ENCODE measurements at regions not wholly inside any gene's neighbourhood (a gene's known extent, or its start where the extent isn't known, plus 50 kb on each side); places are given as distances from the start of the nearest gene placed in this dataset.

DNA sequence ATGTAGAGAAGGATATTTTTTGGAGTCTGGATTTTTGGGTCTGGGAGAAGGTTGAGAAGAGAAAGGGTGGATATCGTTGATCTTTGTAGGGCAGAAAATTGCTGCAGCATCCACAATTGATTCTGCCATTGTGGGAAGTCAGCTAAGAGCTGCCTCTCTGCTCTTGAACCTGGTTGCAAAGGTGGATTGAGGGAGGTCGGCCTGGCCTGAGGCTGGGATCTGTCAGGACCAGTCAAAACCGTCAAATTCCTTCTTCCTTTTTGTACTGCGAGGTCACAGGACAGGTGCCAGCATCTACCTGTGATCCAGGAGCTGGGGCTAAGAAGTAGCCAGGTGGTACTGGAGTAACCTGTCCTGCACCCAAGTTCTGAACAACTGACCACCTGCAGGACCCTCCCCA lies 93.7 kb downstream of the SHOX start:
- TF ChIP-seq BACH2 (CRISPR knock-in tag; IDR thresholded peaks at IDR 0.05; ENCODE audit: borderline replicate concordance) (no peak), ESRRG (CRISPR knock-in tag; IDR thresholded peaks at IDR 0.05) (no peak), ZFP30 (CRISPR knock-in tag; IDR thresholded peaks at IDR 0.05) (no peak)
- no peak for ATAC-seq

- TF ChIP-seq OSR1 (CRISPR knock-in tag; IDR thresholded peaks at IDR 0.05) (no peak), ZNF8 (CRISPR knock-in tag; IDR thresholded peaks at IDR 0.05) (no peak), ZNF70 (CRISPR knock-in tag; IDR thresholded peaks at IDR 0.05) (no peak), ZNF565 (CRISPR knock-in tag; conservative IDR thresholded peaks at IDR 0.05; ENCODE audit: low read depth) (no peak), ZC3H10 (CRISPR knock-in tag; IDR thresholded peaks at IDR 0.05) (no peak), TCF4 (CRISPR knock-in tag; IDR thresholded peaks at IDR 0.05; ENCODE audit: borderline replicate concordance) (no peak), ESRRG (CRISPR knock-in tag; IDR thresholded peaks at IDR 0.05) (no peak), ARNTL (CRISPR knock-in tag; IDR thresholded peaks at IDR 0.05; ENCODE audit: borderline replicate concordance, low read depth) (no peak), CSDC2 (CRISPR knock-in tag; IDR thresholded peaks at IDR 0.05) (no peak), SNAI2 (CRISPR knock-in tag; IDR thresholded peaks at IDR 0.05) (no peak)
- TF ChIP-seq, protein P1, sequence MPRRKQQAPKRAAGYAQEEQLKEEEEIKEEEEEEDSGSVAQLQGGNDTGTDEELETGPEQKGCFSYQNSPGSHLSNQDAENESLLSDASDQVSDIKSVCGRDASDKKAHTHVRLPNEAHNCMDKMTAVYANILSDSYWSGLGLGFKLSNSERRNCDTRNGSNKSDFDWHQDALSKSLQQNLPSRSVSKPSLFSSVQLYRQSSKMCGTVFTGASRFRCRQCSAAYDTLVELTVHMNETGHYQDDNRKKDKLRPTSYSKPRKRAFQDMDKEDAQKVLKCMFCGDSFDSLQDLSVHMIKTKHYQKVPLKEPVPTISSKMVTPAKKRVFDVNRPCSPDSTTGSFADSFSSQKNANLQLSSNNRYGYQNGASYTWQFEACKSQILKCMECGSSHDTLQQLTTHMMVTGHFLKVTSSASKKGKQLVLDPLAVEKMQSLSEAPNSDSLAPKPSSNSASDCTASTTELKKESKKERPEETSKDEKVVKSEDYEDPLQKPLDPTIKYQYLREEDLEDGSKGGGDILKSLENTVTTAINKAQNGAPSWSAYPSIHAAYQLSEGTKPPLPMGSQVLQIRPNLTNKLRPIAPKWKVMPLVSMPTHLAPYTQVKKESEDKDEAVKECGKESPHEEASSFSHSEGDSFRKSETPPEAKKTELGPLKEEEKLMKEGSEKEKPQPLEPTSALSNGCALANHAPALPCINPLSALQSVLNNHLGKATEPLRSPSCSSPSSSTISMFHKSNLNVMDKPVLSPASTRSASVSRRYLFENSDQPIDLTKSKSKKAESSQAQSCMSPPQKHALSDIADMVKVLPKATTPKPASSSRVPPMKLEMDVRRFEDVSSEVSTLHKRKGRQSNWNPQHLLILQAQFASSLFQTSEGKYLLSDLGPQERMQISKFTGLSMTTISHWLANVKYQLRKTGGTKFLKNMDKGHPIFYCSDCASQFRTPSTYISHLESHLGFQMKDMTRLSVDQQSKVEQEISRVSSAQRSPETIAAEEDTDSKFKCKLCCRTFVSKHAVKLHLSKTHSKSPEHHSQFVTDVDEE (CRISPR knock-in tag; IDR thresholded peaks at IDR 0.05): no peak
- no peak for ATAC-seq
Measured at GRCh38 chrX:723781-724180, 93.2 kb downstream of the SHOX start.

DNA sequence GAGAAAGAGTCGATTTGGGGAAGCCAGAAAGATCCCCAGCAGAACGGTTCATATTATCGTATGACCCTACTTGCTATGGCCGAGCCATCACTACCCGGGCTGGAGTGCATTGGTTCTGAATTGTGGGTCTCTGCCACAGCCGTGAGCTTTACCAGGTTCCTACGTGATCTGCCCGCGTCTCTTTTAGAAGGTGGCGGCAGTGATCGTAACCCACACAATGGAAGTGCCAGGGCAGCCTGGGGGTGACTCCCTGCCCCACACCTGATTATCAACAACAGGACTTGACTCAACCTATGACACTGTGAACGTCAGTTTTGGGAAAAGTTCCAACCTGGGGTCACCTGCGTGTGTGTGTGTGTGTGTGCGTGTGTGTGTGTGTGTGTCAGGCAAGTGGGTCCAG lies 90.8 kb downstream of the SHOX start:
- TF ChIP-seq ZNF8 (CRISPR knock-in tag; IDR thresholded peaks at IDR 0.05) (no peak), ARNTL (CRISPR knock-in tag; IDR thresholded peaks at IDR 0.05; ENCODE audit: borderline replicate concordance, low read depth) (no peak), BACH2 (CRISPR knock-in tag; IDR thresholded peaks at IDR 0.05; ENCODE audit: borderline replicate concordance) (no peak), ZNF70 (CRISPR knock-in tag; IDR thresholded peaks at IDR 0.05) (no peak), SNAI2 (CRISPR knock-in tag; IDR thresholded peaks at IDR 0.05) (no peak), PPARA (CRISPR knock-in tag; IDR thresholded peaks at IDR 0.05; ENCODE audit: borderline replicate concordance) (no peak), TCF4 (CRISPR knock-in tag; IDR thresholded peaks at IDR 0.05; ENCODE audit: borderline replicate concordance) (no peak), CSDC2 (CRISPR knock-in tag; IDR thresholded peaks at IDR 0.05) (no peak), ZNF565 (CRISPR knock-in tag; conservative IDR thresholded peaks at IDR 0.05; ENCODE audit: low read depth) (no peak), GLIS3 (CRISPR knock-in tag; IDR thresholded peaks at IDR 0.05) (no peak), RARB (CRISPR knock-in tag; IDR thresholded peaks at IDR 0.05) (no peak), ESRRG (CRISPR knock-in tag; IDR thresholded peaks at IDR 0.05) (no peak), OSR1 (CRISPR knock-in tag; IDR thresholded peaks at IDR 0.05) (no peak), ZFP3 (CRISPR knock-in tag; IDR thresholded peaks at IDR 0.05) (no peak), CSRNP3 (CRISPR knock-in tag; IDR thresholded peaks at IDR 0.05) (no peak)
- TF ChIP-seq, protein P2, sequence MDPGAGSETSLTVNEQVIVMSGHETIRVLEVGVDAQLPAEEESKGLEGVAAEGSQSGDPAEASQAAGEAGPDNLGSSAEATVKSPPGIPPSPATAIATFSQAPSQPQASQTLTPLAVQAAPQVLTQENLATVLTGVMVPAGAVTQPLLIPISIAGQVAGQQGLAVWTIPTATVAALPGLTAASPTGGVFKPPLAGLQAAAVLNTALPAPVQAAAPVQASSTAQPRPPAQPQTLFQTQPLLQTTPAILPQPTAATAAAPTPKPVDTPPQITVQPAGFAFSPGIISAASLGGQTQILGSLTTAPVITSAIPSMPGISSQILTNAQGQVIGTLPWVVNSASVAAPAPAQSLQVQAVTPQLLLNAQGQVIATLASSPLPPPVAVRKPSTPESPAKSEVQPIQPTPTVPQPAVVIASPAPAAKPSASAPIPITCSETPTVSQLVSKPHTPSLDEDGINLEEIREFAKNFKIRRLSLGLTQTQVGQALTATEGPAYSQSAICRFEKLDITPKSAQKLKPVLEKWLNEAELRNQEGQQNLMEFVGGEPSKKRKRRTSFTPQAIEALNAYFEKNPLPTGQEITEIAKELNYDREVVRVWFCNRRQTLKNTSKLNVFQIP (CRISPR knock-in tag; IDR thresholded peaks at IDR 0.05; ENCODE audit: borderline replicate concordance, low read depth): no peak
- TF ChIP-seq, protein P3, sequence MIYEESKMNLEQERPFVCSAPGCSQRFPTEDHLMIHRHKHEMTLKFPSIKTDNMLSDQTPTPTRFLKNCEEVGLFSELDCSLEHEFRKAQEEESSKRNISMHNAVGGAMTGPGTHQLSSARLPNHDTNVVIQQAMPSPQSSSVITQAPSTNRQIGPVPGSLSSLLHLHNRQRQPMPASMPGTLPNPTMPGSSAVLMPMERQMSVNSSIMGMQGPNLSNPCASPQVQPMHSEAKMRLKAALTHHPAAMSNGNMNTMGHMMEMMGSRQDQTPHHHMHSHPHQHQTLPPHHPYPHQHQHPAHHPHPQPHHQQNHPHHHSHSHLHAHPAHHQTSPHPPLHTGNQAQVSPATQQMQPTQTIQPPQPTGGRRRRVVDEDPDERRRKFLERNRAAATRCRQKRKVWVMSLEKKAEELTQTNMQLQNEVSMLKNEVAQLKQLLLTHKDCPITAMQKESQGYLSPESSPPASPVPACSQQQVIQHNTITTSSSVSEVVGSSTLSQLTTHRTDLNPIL (CRISPR knock-in tag; IDR thresholded peaks at IDR 0.05; ENCODE audit: low read depth): no peak
- TF ChIP-seq, protein P1 (CRISPR knock-in tag; IDR thresholded peaks at IDR 0.05): no peak
- ATAC-seq: no peak
